ENCODE measurements at regions not wholly inside any gene's neighbourhood (a gene's known extent, or its start where the extent isn't known, plus 50 kb on each side); places are given as distances from the start of the nearest gene placed in this dataset.

GRCh38 chr5:30039379-30039778 is 1154.1 kb upstream of the CDH6 start (continued):
- TF ChIP-seq ZBTB33 (IDR thresholded peaks at IDR 0.05; ENCODE audit: borderline replicate concordance, low read depth): no peak
- no peak for TF ChIP-seq PBX3 (IDR thresholded peaks at IDR 0.05)
- no peak for TF ChIP-seq RFX5 (IDR thresholded peaks at IDR 0.05; ENCODE audit: low read length)
- no peak for TF ChIP-seq EP300 (IDR thresholded peaks at IDR 0.05; ENCODE audit: borderline replicate concordance in 1 of 2, low read depth in 1 of 2, low read length in 1 of 2)
- TF ChIP-seq ELF1 (IDR thresholded peaks at IDR 0.05): no peak

GRCh38 chr5:30034870-30035269 is 1158.6 kb upstream of the CDH6 start:
- no peaks in the 10 kb centered on the region for H3F3A ChIP-seq (replicated peaks; ENCODE audit: insufficient read depth)
- CTCF ChIA-PET: no interaction called here
- DNase-seq: no peak
- no peak overlapping the region for H3K4me3 ChIP-seq (ENCODE audit: low read depth in 2 of 2, low read length in 1 of 2)
- H3K9me3 ChIP-seq: no peaks in the 10 kb centered on the region
- H2AFZ ChIP-seq (ENCODE audit: low read depth): no peak overlapping the region
- H3K9me2 ChIP-seq: no peaks in the 10 kb centered on the region
- POLR2A ChIA-PET: no interaction called here
- no peak overlapping the region for H3K27ac ChIP-seq (ENCODE audit: low read depth in 2 of 2, low read length in 1 of 2)
- WGBS (ENCODE audit: low lambda C conversion rate): 5% methylated on average over 2 of the region's 2 CpGs
- H4K20me1 ChIP-seq (ENCODE audit: insufficient read depth): no peaks in the 10 kb centered on the region
- H3K9ac ChIP-seq: no peak overlapping the region
- no peak overlapping the region for H3K4me2 ChIP-seq
- H3K4me1 ChIP-seq (ENCODE audit: control insufficient read depth in 1 of 2, insufficient read depth in 2 of 2, low read depth in 1 of 2, low read length in 1 of 2): no peaks in the 10 kb centered on the region
- H3K27me3 ChIP-seq (ENCODE audit: insufficient read depth): no peaks in the 10 kb centered on the region
- no peaks in the 10 kb centered on the region for H3K36me3 ChIP-seq (replicated peaks in 1 of 2; ENCODE audit: control insufficient read depth in 1 of 2, insufficient read depth in 2 of 2, low read length in 1 of 2)
- no peaks in the 10 kb centered on the region for H3K79me2 ChIP-seq (ENCODE audit: insufficient read depth)
- TF ChIP-seq NFIC (IDR thresholded peaks at IDR 0.05; ENCODE audit: borderline replicate concordance) (no peak), SMC3 (IDR thresholded peaks at IDR 0.05; ENCODE audit: low read depth, low read length) (no peak), FOXM1 (IDR thresholded peaks at IDR 0.05; ENCODE audit: low read depth) (no peak), REST (IDR thresholded peaks at IDR 0.05; ENCODE audit: low read depth, low read length) (no peak), FOSL2 (IDR thresholded peaks at IDR 0.05; ENCODE audit: borderline replicate concordance, low read depth) (no peak), IRF3 (IDR thresholded peaks at IDR 0.05; ENCODE audit: low read depth, low read length) (no peak), MEF2A (IDR thresholded peaks at IDR 0.05; ENCODE audit: borderline replicate concordance, low read depth) (no peak), EZH2phosphoT487 (IDR thresholded peaks at IDR 0.05; ENCODE audit: borderline replicate concordance, low read depth) (no peak), CTCF (IDR thresholded peaks at IDR 0.05) (no peak), TEAD4 (IDR thresholded peaks at IDR 0.05; ENCODE audit: borderline replicate concordance, insufficient read depth) (no peak), SIN3A (IDR thresholded peaks at IDR 0.05; ENCODE audit: borderline replicate concordance, low read depth, low read length) (no peak), POLR2AphosphoS5 (IDR thresholded peaks at IDR 0.05; ENCODE audit: low read depth, low read length) (no peak), TCF12 (IDR thresholded peaks at IDR 0.05) (no peak), MXI1 (IDR thresholded peaks at IDR 0.05; ENCODE audit: low read depth, low read length) (no peak), PBX3 (IDR thresholded peaks at IDR 0.05) (no peak), EP300 (IDR thresholded peaks at IDR 0.05; ENCODE audit: borderline replicate concordance in 1 of 2, low read depth in 1 of 2, low read length in 1 of 2) (no peak), USF1 (IDR thresholded peaks at IDR 0.05; ENCODE audit: borderline replicate concordance, low read depth) (no peak)

Data from SK-N-SH (cell line).